ENCODE measurements at regions not wholly inside any gene's neighbourhood (a gene's known extent, or its start where the extent isn't known, plus 50 kb on each side); places are given as distances from the start of the nearest gene placed in this dataset.

- Histone ChIP-seq H3K27ac (ENCODE audit: extremely low read depth, low read depth, low read length) (no peak overlapping the region), H3K79me2 (ENCODE audit: control insufficient read depth, insufficient read depth, low read length) (no peaks in the 10 kb centered on the region), H3K9me3 (replicated peaks; ENCODE audit: control insufficient read depth, insufficient read depth, low read depth, low read length) (no peaks in the 10 kb centered on the region), H3K4me3 (no peak overlapping the region), H3K9me1 (ENCODE audit: control insufficient read depth, insufficient read depth, low read length) (no peaks in the 10 kb centered on the region), H2AFZ (ENCODE audit: low read depth, low read length) (peak overlapping the region; percentile 37; the same call in 1 of the 2 replicates), H3K4me1 (replicated peaks in 1 of 2; ENCODE audit: control insufficient read depth in 2 of 2, insufficient read depth in 2 of 2, low read length in 2 of 2) (peaks cover 15 to 22% of the 10 kb centered on the region in 2 experiments; a peak in 4 of 5 replicates), H3K9ac (ENCODE audit: insufficient read depth in 1 of 2, low read depth in 2 of 2, low read length in 2 of 2) (no peak overlapping the region), H3K27me3 (ENCODE audit: control insufficient read depth in 2 of 2, insufficient read depth in 2 of 2, low read length in 2 of 2) (no peaks in the 10 kb centered on the region), H3K36me3 (ENCODE audit: control insufficient read depth, insufficient read depth, low read length) (no peaks in the 10 kb centered on the region), H4K20me1 (replicated peaks; ENCODE audit: control insufficient read depth, insufficient read depth, low read length) (no peaks in the 10 kb centered on the region), H3K4me2 (ENCODE audit: insufficient read depth, low read length) (no peak overlapping the region)
- no TSS peak for BruUV-seq (replicated peaks)
- WGBS (ENCODE audit: insufficient coverage, low coverage, missing lambda C conversion rate), result 49% methylated on average over 2 of the region's 2 CpGs
- intact Hi-C loops (cut with micrococcal nuclease), result no loop called here
- in situ Hi-C loops (cut with MboI), result no loop called here
- no peak for FAIRE-seq
- ChIA-PET CTCF (ENCODE audit: low intra/inter-chr PET ratio) (no interaction called here), POLR2A (no interaction called here)
- no peak for DNase-seq (ENCODE audit: extremely low read depth in 1 of 4, low spot score in 3 of 4)
- no peak for ATAC-seq
- TF ChIP-seq MAFG (tag; conservative IDR thresholded peaks at IDR 0.05), result peak; percentile 24; the same call in 1 of the 2 replicates
- TF ChIP-seq C11orf30 (IDR thresholded peaks at IDR 0.05; ENCODE audit: low read depth), result peak; percentile 58; the same call in 1 of the 2 replicates
- TF ChIP-seq PURB (CRISPR knock-in tag; IDR thresholded peaks at IDR 0.05; ENCODE audit: low read depth), result no peak
- peak; percentile 54; the same call in 1 of the 2 replicates for TF ChIP-seq MAFF (IDR thresholded peaks at IDR 0.05; ENCODE audit: low read length)
- peak; percentile 56 for TF ChIP-seq MAFK (IDR thresholded peaks at IDR 0.05; ENCODE audit: low read length)
- no peak for TF ChIP-seq NFATC3 (IDR thresholded peaks at IDR 0.05)
- peak; percentile 82 for TF ChIP-seq ZNF316 (IDR thresholded peaks at IDR 0.05)
Measured at GRCh38 chr6:7050004-7050403, 57.8 kb upstream of the RREB1 start.

All from K562 (cell line).